Osteoblast (primary cell): ENCODE measurements at regions not wholly inside any gene's neighbourhood (a gene's known extent, or its start where the extent isn't known, plus 50 kb on each side); places are given as distances from the start of the nearest gene placed in this dataset.
A peak's percentile ranks its signal among the peaks of the same experiment; 100 is the strongest.

Source experiments
- DNase-seq: peaks from one replicate; pipeline ENCODE4 v3.0.0; 2011; ENCODE audit warnings: low spot score, mixed read lengths; ENCODE audit not compliant: insufficient read length; ENCODE audit errors: missing footprints
- H2AFZ ChIP-seq: 2 replicates; pipeline ENCODE4 v1.6.0; 2011; ENCODE audit warnings: mild to moderate bottlenecking, low read length
- H3K27ac ChIP-seq: 2 replicates; pipeline ENCODE4 v1.5.1; 2011; ENCODE audit warnings: mild to moderate bottlenecking, low read depth, low read length, moderate library complexity
- H3K27me3 ChIP-seq: 2 replicates; pipeline ENCODE4 v1.6.0; 2012; ENCODE audit warnings: mild to moderate bottlenecking, control low read depth, inconsistent platforms, low read length, moderate library complexity; ENCODE audit not compliant: insufficient read depth
- H3K36me3 ChIP-seq: 2 replicates; pipeline ENCODE4 v1.5.1; 2011; ENCODE audit warnings: mild to moderate bottlenecking, low read length, control low read depth, moderate library complexity; ENCODE audit not compliant: insufficient read depth
- H3K4me1 ChIP-seq: 2 replicates; pipeline ENCODE4 v1.5.1; 2011; ENCODE audit warnings: mild to moderate bottlenecking, low read length, control low read depth, moderate library complexity; ENCODE audit not compliant: insufficient read depth
- H3K4me2 ChIP-seq: 2 replicates; pipeline ENCODE4 v1.6.0; 2011; ENCODE audit warnings: mild to moderate bottlenecking, low read length; ENCODE audit not compliant: insufficient read depth
- H3K4me3 ChIP-seq: fragments of 200-600 bp; sonication (generic); 3 replicates; pipeline ENCODE4 v1.5.1; 2012; ENCODE audit warnings: mild to moderate bottlenecking, low read length, inconsistent platforms; ENCODE audit not compliant: insufficient read depth
- H3K79me2 ChIP-seq: 2 replicates; pipeline ENCODE4 v1.6.0; 2012; ENCODE audit warnings: mild to moderate bottlenecking, low read length, control low read depth, inconsistent platforms; ENCODE audit not compliant: insufficient read depth
- H3K9me3 ChIP-seq: 2 replicates; pipeline ENCODE4 v1.5.1; 2011; ENCODE audit warnings: low read depth, low read length, control low read depth
- H4K20me1 ChIP-seq: 2 replicates; pipeline ENCODE4 v1.6.0; 2012; ENCODE audit warnings: mild to moderate bottlenecking, low read length, control low read depth; ENCODE audit not compliant: insufficient read depth
- TF ChIP-seq, protein P1 (sequence below): IDR thresholded peaks from 2 replicates; pipeline ENCODE4 v1.5.1; 2011; ENCODE audit warnings: mild to moderate bottlenecking, low read depth, low read length, moderate library complexity; ENCODE audit errors: extremely low read depth

DNA sequence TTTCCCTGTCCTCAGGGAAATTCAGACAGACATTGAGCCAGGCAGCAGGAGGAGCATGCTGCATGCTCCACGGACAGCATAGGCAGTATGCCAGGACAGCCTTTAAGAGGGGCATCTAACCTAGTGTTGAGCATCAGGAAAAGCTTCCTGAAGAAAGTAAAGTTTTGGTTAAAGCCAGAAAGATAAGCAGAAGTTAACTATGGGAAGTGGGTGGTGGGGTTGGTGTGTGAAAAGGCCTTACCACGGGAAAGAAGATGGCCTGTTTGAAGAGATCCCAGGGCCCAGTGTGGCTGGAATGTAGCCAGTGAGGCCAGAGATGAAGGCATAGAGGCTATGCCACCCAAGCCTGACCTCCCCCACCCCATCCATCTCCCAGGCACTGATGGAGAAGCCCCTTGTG lies 102.4 kb upstream of the PLXNA4 start:
- Histone ChIP-seq H3K4me2 (no peak overlapping the region), H3K27me3 (no peaks in the 10 kb centered on the region), H3K4me1 (no peaks in the 10 kb centered on the region), H3K27ac (no peak overlapping the region), H3K4me3 (no peak overlapping the region), H2AFZ (no peak overlapping the region), H3K79me2 (no peaks in the 10 kb centered on the region), H3K9me3 (no peaks in the 10 kb centered on the region), H4K20me1 (no peaks in the 10 kb centered on the region), H3K36me3 (no peaks in the 10 kb centered on the region)
- DNase-seq = no peak
- TF ChIP-seq, protein P1, sequence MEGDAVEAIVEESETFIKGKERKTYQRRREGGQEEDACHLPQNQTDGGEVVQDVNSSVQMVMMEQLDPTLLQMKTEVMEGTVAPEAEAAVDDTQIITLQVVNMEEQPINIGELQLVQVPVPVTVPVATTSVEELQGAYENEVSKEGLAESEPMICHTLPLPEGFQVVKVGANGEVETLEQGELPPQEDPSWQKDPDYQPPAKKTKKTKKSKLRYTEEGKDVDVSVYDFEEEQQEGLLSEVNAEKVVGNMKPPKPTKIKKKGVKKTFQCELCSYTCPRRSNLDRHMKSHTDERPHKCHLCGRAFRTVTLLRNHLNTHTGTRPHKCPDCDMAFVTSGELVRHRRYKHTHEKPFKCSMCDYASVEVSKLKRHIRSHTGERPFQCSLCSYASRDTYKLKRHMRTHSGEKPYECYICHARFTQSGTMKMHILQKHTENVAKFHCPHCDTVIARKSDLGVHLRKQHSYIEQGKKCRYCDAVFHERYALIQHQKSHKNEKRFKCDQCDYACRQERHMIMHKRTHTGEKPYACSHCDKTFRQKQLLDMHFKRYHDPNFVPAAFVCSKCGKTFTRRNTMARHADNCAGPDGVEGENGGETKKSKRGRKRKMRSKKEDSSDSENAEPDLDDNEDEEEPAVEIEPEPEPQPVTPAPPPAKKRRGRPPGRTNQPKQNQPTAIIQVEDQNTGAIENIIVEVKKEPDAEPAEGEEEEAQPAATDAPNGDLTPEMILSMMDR = no peak

DNA sequence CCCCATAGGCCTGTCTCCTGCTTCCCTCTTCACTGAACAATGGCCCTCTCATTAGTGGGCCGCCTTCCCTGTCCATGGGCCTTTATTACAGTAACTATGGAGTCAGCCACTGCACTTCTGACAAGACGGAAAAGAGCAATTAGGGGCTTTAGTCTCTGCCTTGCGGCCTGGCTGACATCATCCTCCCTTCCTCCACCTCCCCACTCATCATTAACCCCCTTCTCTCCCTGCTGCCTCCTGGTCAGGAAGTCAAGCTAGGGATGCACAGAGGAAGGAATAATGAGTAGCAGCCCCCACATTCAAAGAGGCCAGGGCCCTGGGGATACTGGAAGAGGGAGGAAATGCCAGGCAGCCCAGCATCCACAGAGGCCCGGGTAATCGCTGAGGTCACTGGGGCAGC lies 101.6 kb upstream of the PLXNA4 start:
- H3K27ac ChIP-seq = no peak overlapping the region
- no peak overlapping the region for H3K4me2 ChIP-seq
- no peak overlapping the region for H3K4me3 ChIP-seq
- H3K4me1 ChIP-seq = no peaks in the 10 kb centered on the region
- no peaks in the 10 kb centered on the region for H4K20me1 ChIP-seq
- DNase-seq = no peak
- H3K27me3 ChIP-seq = no peaks in the 10 kb centered on the region
- no peaks in the 10 kb centered on the region for H3K36me3 ChIP-seq
- no peaks in the 10 kb centered on the region for H3K9me3 ChIP-seq
- no peak overlapping the region for H2AFZ ChIP-seq
- TF ChIP-seq, protein P1 = no peak
- no peaks in the 10 kb centered on the region for H3K79me2 ChIP-seq

DNA sequence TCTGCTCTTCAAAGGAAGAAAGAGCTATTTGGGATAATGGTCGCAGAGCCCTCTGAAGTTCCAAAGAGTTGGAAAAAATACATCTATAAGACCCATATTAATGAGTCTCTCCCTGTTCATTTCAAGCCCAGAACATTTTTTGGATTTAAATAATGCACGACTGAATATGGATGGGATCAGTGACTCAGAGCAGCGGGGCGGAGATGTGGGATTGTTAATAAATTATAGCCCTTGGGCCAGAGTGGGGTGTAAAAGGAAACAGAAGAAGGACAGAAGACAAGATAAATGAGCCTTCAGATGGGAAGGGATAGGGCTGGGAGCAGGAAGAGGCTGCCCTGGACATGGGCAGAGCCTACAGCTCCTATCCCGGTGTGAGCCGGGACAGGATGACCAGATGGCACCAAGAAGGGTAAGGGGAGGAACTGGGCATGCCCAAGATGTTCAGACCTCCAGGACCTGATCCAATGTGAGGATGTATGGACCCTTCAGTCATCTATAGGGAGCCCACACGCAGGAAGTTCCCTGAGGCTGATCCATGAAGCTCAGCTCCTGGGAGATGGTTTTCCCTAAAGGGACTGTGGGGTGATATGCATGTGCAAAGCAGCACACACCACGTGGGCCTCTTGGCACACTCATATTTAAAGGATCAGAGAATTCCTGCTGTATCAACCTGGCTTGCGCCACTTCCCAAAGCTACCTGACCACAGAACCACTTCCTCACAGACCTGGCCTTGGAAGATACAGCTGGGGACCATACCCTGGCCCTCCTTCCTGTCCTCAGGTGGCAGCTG lies 96.1 kb upstream of the PLXNA4 start:
- Histone ChIP-seq H3K79me2 (no peaks in the 10 kb centered on the region), H3K9me3 (no peaks in the 10 kb centered on the region), H4K20me1 (no peaks in the 10 kb centered on the region), H3K4me1 (no peaks in the 10 kb centered on the region), H3K27ac (no peak overlapping the region), H3K4me3 (no peak overlapping the region), H3K4me2 (no peak overlapping the region), H3K27me3 (no peaks in the 10 kb centered on the region), H3K36me3 (no peaks in the 10 kb centered on the region), H2AFZ (no peak overlapping the region)
- TF ChIP-seq, protein P1 = no peak
- no peak for DNase-seq

DNA sequence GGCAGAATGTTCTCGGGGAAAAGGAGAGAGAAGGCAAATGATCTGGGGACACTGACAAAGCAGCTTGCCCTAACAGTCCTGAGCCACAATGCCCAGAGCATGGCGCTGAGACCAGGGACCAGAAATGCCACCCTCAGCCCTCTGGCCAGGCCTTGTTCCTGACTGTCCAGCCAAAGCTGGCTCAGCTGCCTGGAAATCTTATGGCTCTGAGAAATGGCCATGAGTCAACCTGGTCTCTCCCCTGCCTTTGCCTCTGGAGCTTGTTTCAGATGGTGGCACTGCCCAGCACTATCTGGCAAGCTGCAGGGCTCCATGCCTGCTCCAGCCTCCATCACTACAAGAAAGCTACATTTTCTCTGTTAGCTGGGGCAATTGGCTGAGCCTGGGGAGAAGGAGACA lies 90.5 kb upstream of the PLXNA4 start:
- Histone ChIP-seq H2AFZ (peak overlapping the region; percentile 54), H4K20me1 (no peaks in the 10 kb centered on the region), H3K27me3 (no peaks in the 10 kb centered on the region), H3K36me3 (no peaks in the 10 kb centered on the region), H3K9me3 (no peaks in the 10 kb centered on the region), H3K4me2 (peak overlapping the region; percentile 20), H3K79me2 (no peaks in the 10 kb centered on the region), H3K4me3 (peak overlapping the region; percentile 6), H3K27ac (no peak overlapping the region), H3K4me1 (no peaks in the 10 kb centered on the region)
- TF ChIP-seq, protein P1 = no peak
- DNase-seq = peak; percentile 47
